OCI-LY3 (cell line): ENCODE measurements at regions not wholly inside any gene's neighbourhood (a gene's known extent, or its start where the extent isn't known, plus 50 kb on each side); places are given as distances from the start of the nearest gene placed in this dataset.

Experiments
- CTCF ChIP-seq: fragments of 200-600, 300-600 bp; sonication (generic); IDR thresholded peaks from 2 replicates; pipeline ENCODE4 v1.5.1; 2014; ENCODE audit warnings: antibody characterized with exemption, low read length, low read depth
- EZH2phosphoT487 ChIP-seq: fragments of 200-600 bp; shearing (Covaris generic); IDR thresholded peaks from 2 replicates; pipeline ENCODE4 v1.6.1; 2018; ENCODE audit warnings: antibody characterized with exemption, mixed run types, low read depth

- TF ChIP-seq CTCF (no peak), EZH2phosphoT487 (no peak)
These were observed 163.9 kb downstream of the OLFM1 start for GRCh38 chr9:135251331-135251761.
